ENCODE measurements at regions not wholly inside any gene's neighbourhood (a gene's known extent, or its start where the extent isn't known, plus 50 kb on each side); places are given as distances from the start of the nearest gene placed in this dataset.

- H3K4me3 ChIP-seq (ENCODE audit: low read length): no peak overlapping the region
- no peak for TF ChIP-seq ZNF274 (IDR thresholded peaks at IDR 0.05; ENCODE audit: low read depth, low read length)
These were observed 173.0 kb upstream of the CASK start for GRCh38 chrX:42096265-42096920.

GRCh38 chrX:42094218-42094617 lies 170.9 kb upstream of the CASK start:
- H3K4me3 ChIP-seq (ENCODE audit: low read length): peak overlapping the region; percentile 36; the same call in 1 of the 2 replicates
- TF ChIP-seq ZNF274 (IDR thresholded peaks at IDR 0.05; ENCODE audit: low read depth, low read length): no peak

- TF ChIP-seq ZNF274 (IDR thresholded peaks at IDR 0.05; ENCODE audit: low read depth, low read length): no peak
These were observed 170.4 kb upstream of the CASK start for GRCh38 chrX:42093756-42094155.

GRCh38 chrX:42090395-42090794 lies 167.0 kb upstream of the CASK start:
- no peak overlapping the region for H3K4me3 ChIP-seq (ENCODE audit: low read length)
- no peak for TF ChIP-seq ZNF274 (IDR thresholded peaks at IDR 0.05; ENCODE audit: low read depth, low read length)

More at GRCh38 chrX:42093756-42094155, 170.4 kb upstream of the CASK start:
- peak overlapping the region; percentile 36; the same call in 1 of the 2 replicates for H3K4me3 ChIP-seq (ENCODE audit: low read length)

- no peak overlapping the region for H3K4me3 ChIP-seq (ENCODE audit: low read length)
- no peak for TF ChIP-seq ZNF274 (IDR thresholded peaks at IDR 0.05; ENCODE audit: low read depth, low read length)
These were observed 165.7 kb upstream of the CASK start for GRCh38 chrX:42089031-42089430.

GRCh38 chrX:42087960-42088359 lies 164.6 kb upstream of the CASK start:
- no peak for TF ChIP-seq ZNF274 (IDR thresholded peaks at IDR 0.05; ENCODE audit: low read depth, low read length)
- H3K4me3 ChIP-seq (ENCODE audit: low read length): no peak overlapping the region

- H3K4me3 ChIP-seq (ENCODE audit: low read length): no peak overlapping the region
- TF ChIP-seq ZNF274 (IDR thresholded peaks at IDR 0.05; ENCODE audit: low read depth, low read length): no peak
These were observed 162.5 kb upstream of the CASK start for GRCh38 chrX:42085836-42086235.

- H3K4me3 ChIP-seq (ENCODE audit: low read length): no peak overlapping the region
- no peak for TF ChIP-seq ZNF274 (IDR thresholded peaks at IDR 0.05; ENCODE audit: low read depth, low read length)
These were observed 156.6 kb upstream of the CASK start for GRCh38 chrX:42079968-42080367.

GRCh38 chrX:42077675-42078074 lies 154.3 kb upstream of the CASK start:
- no peak for TF ChIP-seq ZNF274 (IDR thresholded peaks at IDR 0.05; ENCODE audit: low read depth, low read length)
- H3K4me3 ChIP-seq (ENCODE audit: low read length): no peak overlapping the region

GRCh38 chrX:42075032-42075431 lies 151.7 kb upstream of the CASK start:
- no peak overlapping the region for H3K4me3 ChIP-seq (ENCODE audit: low read length)
- TF ChIP-seq ZNF274 (IDR thresholded peaks at IDR 0.05; ENCODE audit: low read depth, low read length): no peak

- TF ChIP-seq ZNF274 (IDR thresholded peaks at IDR 0.05; ENCODE audit: low read depth, low read length): no peak
- no peak overlapping the region for H3K4me3 ChIP-seq (ENCODE audit: low read length)
These were observed 150.1 kb upstream of the CASK start for GRCh38 chrX:42073448-42073847.

- H3K4me3 ChIP-seq (ENCODE audit: low read length): no peak overlapping the region
- no peak for TF ChIP-seq ZNF274 (IDR thresholded peaks at IDR 0.05; ENCODE audit: low read depth, low read length)
These were observed 147.5 kb upstream of the CASK start for GRCh38 chrX:42070866-42071265.

GRCh38 chrX:42054256-42054655 lies 130.9 kb upstream of the CASK start:
- no peak overlapping the region for H3K4me3 ChIP-seq (ENCODE audit: low read length)
- no peak for TF ChIP-seq ZNF274 (IDR thresholded peaks at IDR 0.05; ENCODE audit: low read depth, low read length)

- no peak overlapping the region for H3K4me3 ChIP-seq (ENCODE audit: low read length)
- TF ChIP-seq ZNF274 (IDR thresholded peaks at IDR 0.05; ENCODE audit: low read depth, low read length): no peak
These were observed 127.0 kb upstream of the CASK start for GRCh38 chrX:42050345-42050744.

- H3K4me3 ChIP-seq (ENCODE audit: low read length): no peak overlapping the region
- TF ChIP-seq ZNF274 (IDR thresholded peaks at IDR 0.05; ENCODE audit: low read depth, low read length): no peak
These were observed 124.5 kb upstream of the CASK start for GRCh38 chrX:42047886-42048285.

- no peak overlapping the region for H3K4me3 ChIP-seq (ENCODE audit: low read length)
- no peak for TF ChIP-seq ZNF274 (IDR thresholded peaks at IDR 0.05; ENCODE audit: low read depth, low read length)
These were observed 104.8 kb upstream of the CASK start for GRCh38 chrX:42028109-42028508.

Measured in GM08714 (cell line).